NT2/D1 (cell line): ENCODE measurements at regions not wholly inside any gene's neighbourhood (a gene's known extent, or its start where the extent isn't known, plus 50 kb on each side); places are given as distances from the start of the nearest gene placed in this dataset.
A peak's percentile ranks its signal among the peaks of the same experiment; 100 is the strongest.

Source experiments
- DNase-seq: peaks from one replicate; pipeline ENCODE4 v3.0.0-alpha.2; 2011; ENCODE audit warnings: low read depth, low spot score
- H3K27me3 ChIP-seq: 2 replicates; pipeline ENCODE4 v1.6.0; 2011; ENCODE audit warnings: mild to moderate bottlenecking; ENCODE audit not compliant: insufficient read length, insufficient read depth
- H3K36me3 ChIP-seq: 2 replicates; pipeline ENCODE4 v1.6.1; 2011; ENCODE audit warnings: mild to moderate bottlenecking, low read length, mixed read lengths; ENCODE audit not compliant: insufficient read depth, insufficient read length
- H3K4me1 ChIP-seq: 2 replicates; pipeline ENCODE4 v1.5.1; 2011; ENCODE audit not compliant: insufficient read depth, insufficient read length
- H3K4me3 ChIP-seq: 2 replicates; pipeline ENCODE4 v1.5.1; 2011; ENCODE audit warnings: low read depth; ENCODE audit not compliant: insufficient read length
- H3K9ac ChIP-seq: 2 replicates; pipeline ENCODE4 v1.6.0; 2011; ENCODE audit warnings: low read depth; ENCODE audit not compliant: insufficient read length
- H3K9me3 ChIP-seq: 2 replicates; pipeline ENCODE4 v1.5.1; 2011; ENCODE audit warnings: mild to moderate bottlenecking, low read length; ENCODE audit not compliant: insufficient read depth
- SUZ12 ChIP-seq: IDR thresholded peaks from 2 replicates; pipeline ENCODE4 v1.6.1; 2011; ENCODE audit not compliant: insufficient read length, insufficient read depth; ENCODE audit errors: extremely low read depth
- YY1 ChIP-seq: IDR thresholded peaks from 2 replicates; pipeline ENCODE4 v1.6.1; 2011; ENCODE audit not compliant: insufficient read length, insufficient read depth
- ZNF274 ChIP-seq: IDR thresholded peaks from 2 replicates; pipeline ENCODE4 v1.6.1; 2011; ENCODE audit warnings: mild to moderate bottlenecking, low read depth, low read length

DNA sequence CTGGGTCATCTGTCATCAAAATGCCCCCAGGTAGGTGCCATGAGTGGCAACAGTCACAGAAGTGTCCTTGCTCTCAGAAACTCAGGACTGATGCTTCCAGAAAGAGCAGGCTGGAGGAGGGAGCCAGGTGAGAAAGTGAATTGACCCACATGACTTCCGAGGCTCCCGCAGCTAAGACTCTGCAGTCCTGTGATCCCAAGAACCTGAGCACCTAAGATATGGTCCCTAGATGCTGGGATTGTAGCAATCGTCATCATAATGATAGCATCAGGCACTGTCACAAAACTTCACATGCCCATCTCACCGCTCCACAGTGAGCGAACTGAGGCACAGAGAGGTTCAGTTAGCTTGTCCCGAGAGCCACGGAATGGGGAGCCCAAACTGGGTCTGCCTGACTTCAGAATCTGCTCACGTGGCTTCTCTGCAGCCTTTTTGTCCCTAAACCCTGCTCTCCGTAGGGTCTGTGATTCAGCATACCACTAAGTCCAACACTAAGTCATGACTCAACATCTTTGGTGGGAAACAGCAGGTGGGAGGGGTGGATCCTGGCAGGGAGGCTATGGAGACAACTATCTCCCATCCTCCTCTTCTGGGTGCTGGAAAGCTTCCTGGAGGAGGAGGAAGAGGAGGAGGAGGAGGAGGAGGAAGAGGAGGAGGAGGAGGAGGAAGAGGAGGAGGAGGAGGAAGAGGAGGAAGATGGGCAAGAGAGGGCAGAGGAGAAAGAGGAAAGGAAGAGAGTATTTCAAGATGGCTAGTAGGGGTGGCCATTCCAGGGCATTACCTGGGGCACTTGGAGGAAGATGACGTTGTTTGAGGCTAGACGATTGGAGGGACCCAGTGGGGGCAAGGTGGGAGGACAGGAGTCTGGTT is 55.5 kb upstream of the DLX4 start:
- Histone ChIP-seq H3K9me3 (no peaks in the 10 kb centered on the region), H3K27me3 (peaks cover 59% of the 10 kb centered on the region), H3K9ac (no peak overlapping the region), H3K36me3 (no peaks in the 10 kb centered on the region), H3K4me3 (no peak overlapping the region), H3K4me1 (peaks cover 51% of the 10 kb centered on the region)
- TF ChIP-seq ZNF274 (no peak), YY1 (no peak), SUZ12 (no peak)
- DNase-seq, result no peak

DNA sequence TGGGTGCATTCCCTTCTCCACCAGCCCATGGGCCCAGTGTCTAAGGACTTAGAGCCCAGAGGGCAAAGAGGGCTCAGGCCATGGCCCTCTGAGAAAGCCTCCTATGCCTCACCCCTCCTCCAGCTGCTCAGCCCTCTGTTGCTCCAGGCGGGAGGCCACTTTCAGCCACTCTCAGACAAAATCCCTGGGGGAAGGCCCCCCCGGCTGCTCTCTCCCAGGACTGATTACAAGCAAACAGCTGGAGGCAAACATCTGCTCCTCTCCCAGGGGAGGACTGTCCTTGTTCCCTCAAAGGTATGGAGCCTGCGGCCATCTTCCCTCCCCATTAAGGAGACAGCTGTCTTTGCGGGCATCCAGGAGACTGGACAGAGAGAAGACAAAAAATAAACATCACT is 54.9 kb upstream of the DLX4 start:
- peaks cover 48% of the 10 kb centered on the region for H3K4me1 ChIP-seq
- no peak overlapping the region for H3K9ac ChIP-seq
- peaks cover 53% of the 10 kb centered on the region for H3K27me3 ChIP-seq
- TF ChIP-seq SUZ12, result no peak
- H3K9me3 ChIP-seq, result no peaks in the 10 kb centered on the region
- H3K4me3 ChIP-seq, result no peak overlapping the region
- H3K36me3 ChIP-seq, result no peaks in the 10 kb centered on the region
- no peak for DNase-seq

DNA sequence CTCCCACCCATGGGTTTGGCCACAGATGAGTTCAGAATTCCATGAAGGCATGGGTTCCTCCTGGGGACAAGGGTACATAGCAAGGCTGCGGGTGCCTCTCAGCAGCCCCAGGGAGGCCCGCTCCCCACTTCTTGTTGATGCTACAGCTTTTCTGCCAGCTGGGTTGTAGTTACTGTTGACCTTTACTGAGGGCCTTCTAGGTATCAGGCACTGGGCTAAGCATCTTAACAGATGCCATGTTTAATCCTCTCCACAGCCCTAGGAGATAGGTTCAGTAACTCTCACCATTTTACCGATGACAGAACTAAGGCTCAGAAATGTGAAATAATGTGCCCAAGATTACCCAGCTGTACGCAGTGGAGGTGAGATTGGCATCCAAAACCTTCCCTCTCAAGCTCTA is 54.3 kb upstream of the DLX4 start:
- Histone ChIP-seq H3K4me1 (peaks cover 47% of the 10 kb centered on the region), H3K9me3 (no peaks in the 10 kb centered on the region), H3K36me3 (no peaks in the 10 kb centered on the region), H3K9ac (peak overlapping the region; percentile 52), H3K27me3 (peaks cover 47% of the 10 kb centered on the region), H3K4me3 (no peak overlapping the region)
- TF ChIP-seq YY1 (no peak), SUZ12 (no peak), ZNF274 (no peak)
- no peak for DNase-seq

DNA sequence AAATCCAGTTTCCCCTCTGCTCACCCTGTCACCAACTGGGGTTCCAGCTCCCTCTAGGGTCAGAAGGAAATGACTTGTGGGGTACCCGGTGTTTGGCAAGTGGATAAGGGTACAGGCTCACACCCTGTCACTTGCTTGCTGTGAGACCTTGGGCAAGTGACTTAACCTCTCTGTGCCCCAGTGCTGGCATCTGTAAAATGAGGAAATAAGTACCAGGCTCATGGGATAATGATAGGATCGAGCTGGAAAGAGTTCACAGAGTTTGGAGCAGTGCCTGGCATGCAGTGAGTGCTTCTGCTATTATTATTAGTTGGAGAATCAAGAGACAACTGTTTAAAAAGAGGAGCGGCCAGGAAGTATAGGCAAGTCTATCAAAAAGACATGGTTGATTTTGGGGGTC is 53.7 kb upstream of the DLX4 start:
- no peak for TF ChIP-seq SUZ12
- TF ChIP-seq ZNF274, result no peak
- TF ChIP-seq YY1, result no peak
- Histone ChIP-seq H3K4me1 (peaks cover 50% of the 10 kb centered on the region), H3K9me3 (no peaks in the 10 kb centered on the region), H3K36me3 (no peaks in the 10 kb centered on the region), H3K27me3 (peaks cover 41% of the 10 kb centered on the region), H3K9ac (peak overlapping the region; percentile 52), H3K4me3 (no peak overlapping the region)
- no peak for DNase-seq

DNA sequence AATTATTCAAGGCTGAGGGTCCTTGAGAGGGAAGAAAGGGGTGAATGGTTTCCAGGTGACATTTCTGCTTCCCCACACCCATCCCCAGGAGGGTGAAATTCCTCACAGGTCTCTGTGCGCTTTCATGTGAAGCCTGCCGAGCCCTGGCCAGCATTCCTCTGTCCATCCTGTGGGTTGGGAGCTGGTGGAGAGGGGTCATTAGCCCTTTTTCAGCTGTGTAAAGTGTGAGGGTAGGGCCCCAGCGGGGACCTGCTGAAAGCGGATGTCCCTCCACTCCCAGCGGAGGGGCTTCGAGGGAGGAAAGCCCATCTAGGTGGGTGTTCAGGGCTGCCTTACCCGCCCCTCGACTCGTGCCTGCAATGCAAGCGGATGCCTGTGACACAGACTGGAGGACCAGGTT is 53.3 kb upstream of the DLX4 start:
- peak overlapping the region; percentile 22 for H3K9ac ChIP-seq
- no peaks in the 10 kb centered on the region for H3K36me3 ChIP-seq

DNA sequence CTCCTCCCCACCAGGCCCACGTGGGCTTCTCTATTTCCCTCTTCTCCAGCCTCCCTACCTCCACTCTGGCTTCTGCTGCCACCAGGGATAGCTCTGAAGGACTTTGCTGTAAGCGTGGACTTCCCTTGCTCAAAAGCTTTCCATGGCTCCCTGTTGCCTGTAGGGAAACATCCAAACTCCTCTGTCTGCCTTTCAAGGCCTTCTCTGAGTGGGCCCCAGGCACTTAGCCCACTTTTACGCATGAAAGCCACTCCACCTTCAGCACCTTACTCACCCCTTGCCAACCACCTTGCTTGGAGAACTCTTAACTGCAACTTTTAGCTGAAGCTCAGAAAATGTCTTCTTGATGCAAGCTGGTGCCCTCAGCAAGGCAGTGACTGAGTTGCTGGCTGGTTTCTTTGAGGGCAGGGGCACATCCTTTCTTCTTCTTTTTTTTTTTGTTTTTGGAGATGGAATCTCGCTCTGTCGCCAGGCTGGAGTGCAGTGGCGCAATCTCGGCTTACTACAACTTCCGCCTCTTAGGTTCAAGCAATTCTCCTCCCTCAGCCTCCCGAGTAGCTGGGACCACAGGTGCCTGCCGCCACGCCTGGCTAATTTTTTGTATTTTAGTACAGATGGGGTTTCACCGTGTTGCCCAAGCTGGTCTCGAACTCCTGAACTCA is 52.0 kb upstream of the DLX4 start:
- no peak for TF ChIP-seq SUZ12
- no peak for TF ChIP-seq YY1
- no peak for TF ChIP-seq ZNF274
- Histone ChIP-seq H3K4me1 (peaks cover 48% of the 10 kb centered on the region), H3K9me3 (no peaks in the 10 kb centered on the region), H3K27me3 (peaks cover 24% of the 10 kb centered on the region), H3K36me3 (no peaks in the 10 kb centered on the region), H3K4me3 (no peak overlapping the region), H3K9ac (no peak overlapping the region)
- DNase-seq, result no peak

More for the DNA sequence above, 53.3 kb upstream of the DLX4 start:
- Histone ChIP-seq H3K9me3 (no peaks in the 10 kb centered on the region), H3K27me3 (peaks cover 37% of the 10 kb centered on the region), H3K4me1 (peaks cover 51% of the 10 kb centered on the region), H3K4me3 (no peak overlapping the region)
- no peak for DNase-seq
- TF ChIP-seq YY1, result no peak
- no peak for TF ChIP-seq ZNF274
- TF ChIP-seq SUZ12, result no peak

DNA sequence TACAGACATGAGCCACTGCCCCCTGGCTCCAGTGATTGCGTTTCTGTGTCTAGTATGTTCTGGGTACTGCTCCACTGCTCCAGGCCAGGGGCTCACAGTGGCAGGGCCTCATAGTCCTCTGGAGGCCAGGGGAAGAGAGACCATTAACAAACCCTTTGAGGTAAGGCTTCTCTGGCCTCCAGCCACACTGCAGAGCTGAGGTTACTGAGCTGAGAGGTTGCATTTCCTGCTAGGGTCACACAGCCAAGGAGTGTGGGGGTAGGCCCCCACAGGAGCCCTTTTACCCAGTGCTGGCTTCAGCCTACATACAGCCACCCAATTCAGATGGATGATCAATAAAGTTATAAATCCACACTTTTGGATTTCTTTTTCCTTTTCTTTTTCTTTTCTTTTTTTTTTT is 50.4 kb upstream of the DLX4 start:
- no peaks in the 10 kb centered on the region for H3K36me3 ChIP-seq
- no peak overlapping the region for H3K4me3 ChIP-seq
- no peaks in the 10 kb centered on the region for H3K9me3 ChIP-seq
- H3K27me3 ChIP-seq, result peaks cover 9% of the 10 kb centered on the region
- H3K9ac ChIP-seq, result no peak overlapping the region
- H3K4me1 ChIP-seq, result peaks cover 40% of the 10 kb centered on the region
- DNase-seq, result no peak
- TF ChIP-seq ZNF274 (no peak), YY1 (no peak), SUZ12 (no peak)
